ENCODE measurements at regions not wholly inside any gene's neighbourhood (a gene's known extent, or its start where the extent isn't known, plus 50 kb on each side); places are given as distances from the start of the nearest gene placed in this dataset.

- no peak for FAIRE-seq
- in situ Hi-C loops (cut with MboI), result no loop called here
- TF ChIP-seq SIX5 (IDR thresholded peaks at IDR 0.05; ENCODE audit: low read depth, low read length, severe bottlenecking) (no peak), SUZ12 (IDR thresholded peaks at IDR 0.05; ENCODE audit: unreplicated experiment) (no peak), NRF1 (conservative IDR thresholded peaks at IDR 0.05; ENCODE audit: low read depth, low read length) (no peak), RFX5 (IDR thresholded peaks at IDR 0.05; ENCODE audit: low read depth, low read length) (no peak), PML (IDR thresholded peaks at IDR 0.05; ENCODE audit: low read length) (no peak), BHLHE40 (IDR thresholded peaks at IDR 0.05; ENCODE audit: borderline replicate concordance in 1 of 2, low read depth in 2 of 2, low read length in 1 of 2) (no peak)
- CTCF ChIA-PET, result no interaction called here
- Histone ChIP-seq H3K79me2 (ENCODE audit: control insufficient read depth, insufficient read depth, low read length) (no peaks in the 10 kb centered on the region), H2AFZ (ENCODE audit: control insufficient read depth, low read depth, low read length) (no peak overlapping the region), H3K9me3 (replicated peaks; ENCODE audit: control insufficient read depth, insufficient read depth, low read length) (no peaks in the 10 kb centered on the region), H4K20me1 (ENCODE audit: control insufficient read depth, insufficient read depth) (no peaks in the 10 kb centered on the region), H3K27me3 (replicated peaks in 1 of 2; ENCODE audit: control insufficient read depth in 2 of 2, insufficient read depth in 2 of 2, low read length in 1 of 2) (no peaks in the 10 kb centered on the region), H3K36me3 (ENCODE audit: control insufficient read depth in 2 of 2, insufficient read depth in 2 of 2, low read length in 1 of 2) (no peaks in the 10 kb centered on the region), H3K9ac (ENCODE audit: control insufficient read depth, insufficient read depth, low read length) (no peak overlapping the region), H3K4me2 (ENCODE audit: control insufficient read depth, insufficient read depth) (no peak overlapping the region), H3K27ac (ENCODE audit: control insufficient read depth, insufficient read depth) (no peak overlapping the region), H3K4me1 (ENCODE audit: control insufficient read depth, insufficient read depth, low read length) (no peaks in the 10 kb centered on the region), H3K4me3 (no peak overlapping the region)
- RAD21 ChIA-PET (ENCODE audit: unreplicated experiment), result no interaction called here
- 0% methylated on average over 3 of the region's 3 CpGs for WGBS (ENCODE audit: insufficient coverage, insufficient replicate concordance, low lambda C conversion rate, missing lambda C conversion rate)
- POLR2A ChIA-PET, result no interaction called here
- intact Hi-C loops (cut with micrococcal nuclease; ENCODE audit: unreplicated experiment), result no loop called here
- no peak for ATAC-seq
- no TSS peak for BruUV-seq (replicated peaks)
- no peak for DNase-seq (ENCODE audit: low read depth, low spot score)
- SMC1A ChIA-PET (ENCODE audit: uncharacterized antibody, unreplicated experiment), result no interaction called here
Observed at GRCh38 chr18:29737190-29737589, 1305.4 kb downstream of the DSC3 start.

- intact Hi-C loops (cut with micrococcal nuclease; ENCODE audit: unreplicated experiment) (no loop called here), in situ Hi-C loops (cut with MboI) (no loop called here)
- ChIA-PET SMC1A (ENCODE audit: uncharacterized antibody, unreplicated experiment) (interaction anchor here (0.7 kb wide), 1 partner anchor 1315 kb away, joined by 5 read pairs; no protein-coding TSS in a partner anchor), RAD21 (ENCODE audit: unreplicated experiment) (no interaction called here), POLR2A (no interaction called here), CTCF (no interaction called here)
- no peak for FAIRE-seq
- Histone ChIP-seq H3K79me2 (ENCODE audit: control insufficient read depth, insufficient read depth, low read length) (no peaks in the 10 kb centered on the region), H2AFZ (ENCODE audit: control insufficient read depth, low read depth, low read length) (no peak overlapping the region), H3K4me3 (no peak overlapping the region), H4K20me1 (ENCODE audit: control insufficient read depth, insufficient read depth) (no peaks in the 10 kb centered on the region), H3K36me3 (ENCODE audit: control insufficient read depth in 2 of 2, insufficient read depth in 2 of 2, low read length in 1 of 2) (no peaks in the 10 kb centered on the region), H3K4me1 (ENCODE audit: control insufficient read depth, insufficient read depth, low read length) (no peaks in the 10 kb centered on the region), H3K9me3 (replicated peaks; ENCODE audit: control insufficient read depth, insufficient read depth, low read length) (no peaks in the 10 kb centered on the region), H3K27ac (ENCODE audit: control insufficient read depth, insufficient read depth) (no peak overlapping the region), H3K9ac (ENCODE audit: control insufficient read depth, insufficient read depth, low read length) (no peak overlapping the region), H3K27me3 (replicated peaks in 1 of 2; ENCODE audit: control insufficient read depth in 2 of 2, insufficient read depth in 2 of 2, low read length in 1 of 2) (no peaks in the 10 kb centered on the region), H3K4me2 (ENCODE audit: control insufficient read depth, insufficient read depth) (no peak overlapping the region)
- BruUV-seq (replicated peaks), result no TSS peak
- DNase-seq (ENCODE audit: low read depth, low spot score), result no peak
- ATAC-seq, result no peak
- WGBS (ENCODE audit: insufficient coverage, insufficient replicate concordance, low lambda C conversion rate, missing lambda C conversion rate), result 0% methylated on average over 4 of the region's 4 CpGs
- no peak for TF ChIP-seq HDGF (IDR thresholded peaks at IDR 0.05)
- TF ChIP-seq BCLAF1 (IDR thresholded peaks at IDR 0.05), result no peak
- no peak for TF ChIP-seq RCOR1 (conservative IDR thresholded peaks at IDR 0.05; ENCODE audit: low read depth, low read length)
- TF ChIP-seq EP300 (IDR thresholded peaks at IDR 0.05; ENCODE audit: borderline replicate concordance in 1 of 2, control insufficient read depth in 1 of 2, low read depth in 2 of 2, low read length in 2 of 2), result no peak
- no peak for TF ChIP-seq MTA3 (IDR thresholded peaks at IDR 0.05; ENCODE audit: borderline replicate concordance, low read length)
- TF ChIP-seq CEBPB (IDR thresholded peaks at IDR 0.05; ENCODE audit: borderline replicate concordance in 1 of 2, low read depth in 2 of 2, low read length in 2 of 2), result no peak
- TF ChIP-seq NR2F1 (conservative IDR thresholded peaks at IDR 0.05), result no peak
- TF ChIP-seq POU2F2 (IDR thresholded peaks at IDR 0.05; ENCODE audit: borderline replicate concordance, low read depth, low read length), result no peak
- TF ChIP-seq STAT1 (conservative IDR thresholded peaks at IDR 0.05), result no peak
- TF ChIP-seq MEF2A (IDR thresholded peaks at IDR 0.05; ENCODE audit: insufficient read depth, low read depth, low read length), result no peak
- no peak for TF ChIP-seq ZNF622 (IDR thresholded peaks at IDR 0.05)
- TF ChIP-seq RUNX3 (IDR thresholded peaks at IDR 0.05; ENCODE audit: low read length), result no peak
- TF ChIP-seq ASH2L (IDR thresholded peaks at IDR 0.05; ENCODE audit: borderline replicate concordance, low read depth), result no peak
Observed at GRCh38 chr18:29730073-29730472, 1312.5 kb downstream of the DSC3 start.
